ENCODE measurements at regions not wholly inside any gene's neighbourhood (a gene's known extent, or its start where the extent isn't known, plus 50 kb on each side); places are given as distances from the start of the nearest gene placed in this dataset.
"Not testable (repeated sequence)": the region's sequence is repeated elsewhere in the genome, so short reads cannot be mapped to it uniquely, and the experiment has no call there.

DNA sequence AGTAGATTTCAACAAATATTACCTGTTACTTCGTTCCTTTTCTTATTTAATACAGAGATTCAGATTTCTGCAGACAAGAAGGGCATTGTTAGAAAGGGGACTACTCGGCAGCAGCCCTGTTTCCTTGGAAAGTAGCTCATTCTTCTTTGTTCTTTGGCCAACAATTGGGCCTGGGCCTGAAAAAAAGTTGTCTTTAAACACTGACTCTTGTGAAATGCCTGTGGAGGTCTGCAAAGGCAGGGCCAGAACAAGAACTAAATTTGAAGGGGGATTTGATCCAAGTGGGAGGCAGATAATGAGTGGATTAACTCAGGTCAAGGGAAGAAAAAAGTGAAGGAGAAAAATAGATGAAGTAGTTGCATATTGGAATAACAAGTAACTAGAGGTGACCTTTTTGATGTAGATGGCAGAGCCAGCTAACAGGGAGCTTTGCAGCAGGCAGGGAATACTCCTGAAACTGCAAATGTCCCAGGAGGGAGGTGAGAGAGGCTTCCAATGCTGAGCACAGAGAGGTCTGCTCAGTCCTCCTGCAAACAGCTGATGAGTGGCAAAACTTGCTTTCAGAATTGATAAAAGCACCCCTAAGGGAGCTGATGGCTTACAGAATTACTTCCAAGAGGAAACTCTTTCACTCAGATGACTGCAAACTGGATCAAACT, 393.2 kb upstream of the HS3ST1 start:
- Histone ChIP-seq H3K4me1 (no peaks in the 10 kb centered on the region), H3K36me3 (no peaks in the 10 kb centered on the region), H3K27ac (no peak overlapping the region), H3K27me3 (no peaks in the 10 kb centered on the region), H3K4me3 (no peak overlapping the region), H3K9me3 (no peaks in the 10 kb centered on the region)
- no peak for ATAC-seq
- DNase-seq, result no peak
- intact Hi-C loops (cut with DNase I), result no loop called here
- no peak for TF ChIP-seq POLR2A (IDR thresholded peaks at IDR 0.05)
- no peak for TF ChIP-seq CTCF (IDR thresholded peaks at IDR 0.05)
- 9% methylated on average over 2 of the region's 2 CpGs for WGBS (ENCODE audit: insufficient coverage, low coverage, low lambda C conversion rate, missing lambda C conversion rate)

DNA sequence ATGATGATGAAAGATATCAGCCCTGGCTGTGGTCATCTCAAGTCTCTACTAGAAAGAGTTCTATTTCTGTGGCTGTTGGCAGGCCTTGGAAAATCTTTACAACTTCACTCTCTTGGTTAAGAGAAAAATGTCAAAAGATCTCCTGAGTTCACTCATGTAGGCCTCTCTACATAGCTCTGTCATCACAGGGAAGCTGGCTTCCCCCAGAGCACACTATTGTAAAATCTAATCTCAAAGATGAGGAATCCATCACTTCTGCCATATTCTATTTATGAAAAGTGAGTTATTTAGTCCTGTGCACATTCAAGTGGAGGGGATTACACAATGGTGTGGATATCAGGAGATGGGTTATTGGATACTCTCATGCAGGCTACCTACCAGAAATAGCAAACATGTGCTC, 388.4 kb upstream of the HS3ST1 start:
- Histone ChIP-seq H3K27ac (no peak overlapping the region), H3K36me3 (no peaks in the 10 kb centered on the region), H3K27me3 (no peaks in the 10 kb centered on the region), H3K4me3 (no peak overlapping the region), H3K9me3 (no peaks in the 10 kb centered on the region), H3K4me1 (no peaks in the 10 kb centered on the region)
- intact Hi-C loops (cut with DNase I), result no loop called here
- no peak for TF ChIP-seq POLR2A (IDR thresholded peaks at IDR 0.05)
- no peak for TF ChIP-seq CTCF (IDR thresholded peaks at IDR 0.05)
- no peak for ATAC-seq
- DNase-seq, result no peak

DNA sequence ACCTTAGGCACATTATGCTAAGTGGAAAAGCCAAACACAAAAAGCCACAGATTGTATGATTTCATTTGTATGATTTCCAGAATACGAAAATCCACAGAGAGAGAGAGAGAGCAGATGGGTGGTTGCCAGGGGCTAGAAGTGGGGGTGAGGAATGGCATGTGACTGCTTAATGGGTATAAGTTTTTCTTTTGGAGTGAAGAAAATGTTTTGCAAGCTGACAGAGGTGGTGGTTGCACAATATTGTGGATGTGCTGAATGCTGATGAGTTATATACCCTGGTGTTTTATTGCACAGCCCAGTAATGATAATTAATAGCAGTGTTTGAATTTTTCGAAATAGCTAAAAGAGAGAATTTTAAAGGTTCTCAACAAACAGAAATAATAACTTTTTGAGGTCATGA, 386.1 kb upstream of the HS3ST1 start:
- TF ChIP-seq POLR2A (IDR thresholded peaks at IDR 0.05) (no peak), CTCF (IDR thresholded peaks at IDR 0.05) (no peak)
- WGBS (ENCODE audit: insufficient coverage, low coverage, low lambda C conversion rate, missing lambda C conversion rate), result 37% methylated on average over 2 of the region's 2 CpGs
- no peak overlapping the region for H3K27ac ChIP-seq
- H3K36me3 ChIP-seq, result no peaks in the 10 kb centered on the region
- H3K9me3 ChIP-seq, result no peaks in the 10 kb centered on the region
- DNase-seq (no peak), ATAC-seq (no peak)
- no peaks in the 10 kb centered on the region for H3K4me1 ChIP-seq
- H3K4me3 ChIP-seq, result no peak overlapping the region
- intact Hi-C loops (cut with DNase I), result no loop called here
- no peaks in the 10 kb centered on the region for H3K27me3 ChIP-seq

DNA sequence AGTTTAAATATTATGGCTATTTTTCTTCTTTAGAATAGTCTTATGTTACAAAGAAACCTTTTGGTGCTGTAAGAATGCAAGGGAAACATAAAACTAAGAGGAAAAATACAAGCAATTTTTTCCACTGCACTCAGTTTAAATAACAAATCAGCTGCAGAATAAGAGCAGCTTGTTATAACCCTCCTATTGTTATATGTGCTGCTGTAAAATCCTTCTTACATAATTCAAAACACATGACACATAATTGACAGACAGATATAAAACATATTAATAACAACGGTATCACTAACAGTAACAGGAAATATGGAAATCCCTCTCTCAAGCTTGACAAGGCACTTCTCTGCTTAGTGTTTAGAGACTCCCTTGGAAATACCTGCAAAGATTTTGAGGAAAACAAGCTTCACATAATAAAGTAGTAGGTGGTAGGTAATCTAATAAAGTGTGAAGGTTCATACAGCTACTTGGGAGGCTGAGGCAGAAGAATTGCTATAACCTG, 385.3 kb upstream of the HS3ST1 start:
- Histone ChIP-seq H3K4me3 (no peak overlapping the region), H3K27me3 (no peaks in the 10 kb centered on the region), H3K9me3 (no peaks in the 10 kb centered on the region), H3K4me1 (no peaks in the 10 kb centered on the region), H3K27ac (no peak overlapping the region), H3K36me3 (no peaks in the 10 kb centered on the region)
- DNase-seq (no peak), ATAC-seq (no peak)
- intact Hi-C loops (cut with DNase I), result no loop called here
- 56% methylated on average over 1 of the region's 1 CpG for WGBS (ENCODE audit: insufficient coverage, low coverage, low lambda C conversion rate, missing lambda C conversion rate)
- no peak for TF ChIP-seq POLR2A (IDR thresholded peaks at IDR 0.05)
- no peak for TF ChIP-seq CTCF (IDR thresholded peaks at IDR 0.05)

DNA sequence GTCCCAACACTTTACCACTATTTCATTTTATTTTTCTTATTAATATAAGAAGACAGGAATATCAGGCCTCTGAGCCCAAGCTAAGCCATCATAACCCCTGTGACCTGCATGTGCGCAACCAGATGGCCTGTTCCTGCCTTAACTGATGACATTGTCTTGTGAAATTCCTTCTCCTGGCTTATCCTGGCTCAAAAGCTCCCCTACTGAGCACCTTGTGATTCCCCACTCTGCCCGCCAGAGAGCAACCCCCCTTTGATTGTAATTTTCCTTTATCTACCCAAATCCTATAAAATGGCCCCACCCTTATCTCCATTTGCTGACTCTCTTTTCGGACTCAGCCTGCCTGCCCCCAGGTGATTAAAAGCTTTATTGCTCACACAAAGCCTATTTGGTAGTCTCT, 382.8 kb upstream of the HS3ST1 start:
- H3K27me3 ChIP-seq; H3K4me3 ChIP-seq; ATAC-seq; DNase-seq; H3K36me3 ChIP-seq; H3K27ac ChIP-seq; intact Hi-C loops (cut with DNase I); H3K4me1 ChIP-seq; H3K9me3 ChIP-seq: not testable (repeated sequence)
- 72% methylated on average over 3 of the region's 3 CpGs for WGBS (ENCODE audit: insufficient coverage, low coverage, low lambda C conversion rate, missing lambda C conversion rate)

Measured in right lobe of liver (tissue), 6 donors.